ENCODE measurements at regions not wholly inside any gene's neighbourhood (a gene's known extent, or its start where the extent isn't known, plus 50 kb on each side); places are given as distances from the start of the nearest gene placed in this dataset.

GRCh38 chr10:71128311-71128980 is 83.9 kb upstream of the UNC5B start:
- Histone ChIP-seq H3K27me3 (ENCODE audit: control insufficient read depth, insufficient read depth, low read length) (peaks cover 8% of the 10 kb centered on the region), H3K36me3 (ENCODE audit: control insufficient read depth, insufficient read depth, low read length) (no peaks in the 10 kb centered on the region), H3K4me3 (ENCODE audit: low read depth, low read length) (no peak overlapping the region)
- no peak for DNase-seq (ENCODE audit: low read depth)
- no peak for TF ChIP-seq CTCF (IDR thresholded peaks at IDR 0.05; ENCODE audit: insufficient read depth, low read length, poor library complexity, severe bottlenecking)

GRCh38 chr10:71131096-71131495 is 81.3 kb upstream of the UNC5B start:
- TF ChIP-seq CTCF (IDR thresholded peaks at IDR 0.05; ENCODE audit: insufficient read depth, low read length, poor library complexity, severe bottlenecking): no peak
- Histone ChIP-seq H3K4me3 (ENCODE audit: low read depth, low read length) (no peak overlapping the region), H3K27me3 (ENCODE audit: control insufficient read depth, insufficient read depth, low read length) (peaks cover 4% of the 10 kb centered on the region), H3K36me3 (ENCODE audit: control insufficient read depth, insufficient read depth, low read length) (no peaks in the 10 kb centered on the region)
- DNase-seq (ENCODE audit: low read depth): no peak

- no peaks in the 10 kb centered on the region for H3K36me3 ChIP-seq (ENCODE audit: control insufficient read depth, insufficient read depth, low read length)
- no peak overlapping the region for H3K4me3 ChIP-seq (ENCODE audit: low read depth, low read length)
- no peak for DNase-seq (ENCODE audit: low read depth)
These were observed 80.8 kb upstream of the UNC5B start for GRCh38 chr10:71131508-71132088.

GRCh38 chr10:71132321-71132810 is 80.0 kb upstream of the UNC5B start:
- no peak for TF ChIP-seq CTCF (IDR thresholded peaks at IDR 0.05; ENCODE audit: insufficient read depth, low read length, poor library complexity, severe bottlenecking)
- Histone ChIP-seq H3K36me3 (ENCODE audit: control insufficient read depth, insufficient read depth, low read length) (no peaks in the 10 kb centered on the region), H3K27me3 (ENCODE audit: control insufficient read depth, insufficient read depth, low read length) (peaks cover 6% of the 10 kb centered on the region), H3K4me3 (ENCODE audit: low read depth, low read length) (no peak overlapping the region)
- DNase-seq (ENCODE audit: low read depth): no peak

More at GRCh38 chr10:71131508-71132088, 80.8 kb upstream of the UNC5B start:
- H3K27me3 ChIP-seq (ENCODE audit: control insufficient read depth, insufficient read depth, low read length): peaks cover 4% of the 10 kb centered on the region
- no peak for TF ChIP-seq CTCF (IDR thresholded peaks at IDR 0.05; ENCODE audit: insufficient read depth, low read length, poor library complexity, severe bottlenecking)

GRCh38 chr10:71133710-71134686 is 78.4 kb upstream of the UNC5B start:
- DNase-seq (ENCODE audit: low read depth): no peak
- H3K27me3 ChIP-seq (ENCODE audit: control insufficient read depth, insufficient read depth, low read length): peaks cover 17% of the 10 kb centered on the region
- no peaks in the 10 kb centered on the region for H3K36me3 ChIP-seq (ENCODE audit: control insufficient read depth, insufficient read depth, low read length)
- no peak overlapping the region for H3K4me3 ChIP-seq (ENCODE audit: low read depth, low read length)
- no peak for TF ChIP-seq CTCF (IDR thresholded peaks at IDR 0.05; ENCODE audit: insufficient read depth, low read length, poor library complexity, severe bottlenecking)

Measured in kidney epithelial cell (primary cell).